ENCODE measurements at regions not wholly inside any gene's neighbourhood (a gene's known extent, or its start where the extent isn't known, plus 50 kb on each side); places are given as distances from the start of the nearest gene placed in this dataset.
"Not testable (repeated sequence)": the region's sequence is repeated elsewhere in the genome, so short reads cannot be mapped to it uniquely, and the experiment has no call there.

GRCh38 chr16:47897105-47897504 lies 258.7 kb downstream of the ABCC12 start:
- DNase-seq: not testable (repeated sequence)

- DNase-seq: no peak
These were observed 260.6 kb downstream of the ABCC12 start for GRCh38 chr16:47895146-47895545.

- DNase-seq: no peak
These were observed 262.8 kb downstream of the ABCC12 start for GRCh38 chr16:47892999-47893398.

GRCh38 chr16:47888734-47889133 lies 267.1 kb downstream of the ABCC12 start:
- DNase-seq: no peak

- no peak for DNase-seq
These were observed 267.7 kb downstream of the ABCC12 start for GRCh38 chr16:47888142-47888541.

- DNase-seq: no peak
These were observed 268.3 kb downstream of the ABCC12 start for GRCh38 chr16:47887496-47887895.

GRCh38 chr16:47886631-47887415 lies 269.0 kb downstream of the ABCC12 start:
- DNase-seq: no peak

- DNase-seq: no peak
These were observed 269.7 kb downstream of the ABCC12 start for GRCh38 chr16:47886139-47886538.

- DNase-seq: no peak
These were observed 270.3 kb downstream of the ABCC12 start for GRCh38 chr16:47885489-47885888.

- no peak for DNase-seq
These were observed 271.6 kb downstream of the ABCC12 start for GRCh38 chr16:47884116-47884725.

- no peak for DNase-seq
These were observed 274.2 kb downstream of the ABCC12 start for GRCh38 chr16:47881574-47881973.

GRCh38 chr16:47880653-47881052 lies 275.1 kb downstream of the ABCC12 start:
- no peak for DNase-seq

GRCh38 chr16:47877166-47877565 lies 278.6 kb downstream of the ABCC12 start:
- DNase-seq: no peak

GRCh38 chr16:47876511-47876910 lies 279.3 kb downstream of the ABCC12 start:
- DNase-seq: no peak

GRCh38 chr16:47873434-47873833 lies 282.4 kb downstream of the ABCC12 start:
- DNase-seq: no peak

GRCh38 chr16:47872225-47872624 lies 283.6 kb downstream of the ABCC12 start:
- no peak for DNase-seq

- DNase-seq: no peak
These were observed 289.4 kb downstream of the ABCC12 start for GRCh38 chr16:47866423-47866822.

GRCh38 chr16:47865337-47865855 lies 290.4 kb downstream of the ABCC12 start:
- no peak for DNase-seq

GRCh38 chr16:47864262-47864661 lies 291.5 kb downstream of the ABCC12 start:
- not testable (repeated sequence) for DNase-seq

GRCh38 chr16:47861999-47862398 lies 293.8 kb downstream of the ABCC12 start:
- no peak for DNase-seq

GRCh38 chr16:47858333-47858982 lies 297.3 kb downstream of the ABCC12 start:
- no peak for DNase-seq

- DNase-seq: no peak
These were observed 300.4 kb downstream of the ABCC12 start for GRCh38 chr16:47855431-47855830.

- DNase-seq: no peak
These were observed 301.1 kb downstream of the ABCC12 start for GRCh38 chr16:47854737-47855136.

- DNase-seq: no peak
These were observed 302.8 kb downstream of the ABCC12 start for GRCh38 chr16:47852991-47853390.

All from right forelimb (tissue), 1 donor.